Kidney epithelial cell (primary cell): ENCODE measurements at regions not wholly inside any gene's neighbourhood (a gene's known extent, or its start where the extent isn't known, plus 50 kb on each side); places are given as distances from the start of the nearest gene placed in this dataset.

Experiments
- DNase-seq: peaks from one replicate; pipeline ENCODE4 v3.0.0-alpha.2; 2010; ENCODE audit warnings: low read depth
- H3K27me3 ChIP-seq: 2 replicates; pipeline ENCODE4 v1.6.0; 2011; ENCODE audit warnings: low read length; ENCODE audit not compliant: control insufficient read depth, insufficient read depth
- H3K36me3 ChIP-seq: 2 replicates; pipeline ENCODE4 v1.5.1; 2011; ENCODE audit warnings: low read length; ENCODE audit not compliant: control insufficient read depth, insufficient read depth
- H3K4me3 ChIP-seq: 2 replicates; pipeline ENCODE4 v1.5.1; 2011; ENCODE audit warnings: low read depth, mild to moderate bottlenecking, control low read depth, low read length
- CTCF ChIP-seq: IDR thresholded peaks from 2 replicates; pipeline ENCODE4 v1.5.1; 2011; ENCODE audit warnings: mild to moderate bottlenecking, moderate library complexity, low read length, control low read depth, inconsistent platforms; ENCODE audit not compliant: insufficient read depth, poor library complexity, severe bottlenecking

- no peak overlapping the region for H3K4me3 ChIP-seq
- DNase-seq: no peak
- H3K27me3 ChIP-seq: no peaks in the 10 kb centered on the region
- no peaks in the 10 kb centered on the region for H3K36me3 ChIP-seq
- no peak for TF ChIP-seq CTCF
Measured at GRCh38 chr1:14460173-14460572, 138.3 kb upstream of the KAZN start.

DNA sequence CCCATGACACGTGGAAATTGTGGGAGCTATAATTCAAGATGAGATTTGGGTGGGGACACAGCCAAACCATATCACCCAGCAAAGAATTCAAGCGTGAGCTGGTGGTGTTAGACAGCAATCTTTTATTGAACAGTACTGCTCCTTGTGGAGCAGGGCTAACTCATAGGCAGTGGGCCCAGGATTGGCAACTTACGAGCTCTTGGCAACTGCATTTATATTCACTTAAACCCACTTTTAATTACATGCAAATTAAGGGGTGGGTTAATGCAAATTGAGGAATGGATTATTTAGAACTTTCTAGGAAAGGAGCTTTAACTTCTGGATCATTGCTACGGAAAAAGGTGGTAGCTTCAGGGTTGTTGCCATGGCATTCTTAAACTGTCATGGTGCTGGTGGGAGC is 135.6 kb upstream of the KAZN start:
- H3K36me3 ChIP-seq: no peaks in the 10 kb centered on the region
- H3K4me3 ChIP-seq: no peak overlapping the region
- H3K27me3 ChIP-seq: no peaks in the 10 kb centered on the region
- TF ChIP-seq CTCF: no peak
- no peak for DNase-seq

DNA sequence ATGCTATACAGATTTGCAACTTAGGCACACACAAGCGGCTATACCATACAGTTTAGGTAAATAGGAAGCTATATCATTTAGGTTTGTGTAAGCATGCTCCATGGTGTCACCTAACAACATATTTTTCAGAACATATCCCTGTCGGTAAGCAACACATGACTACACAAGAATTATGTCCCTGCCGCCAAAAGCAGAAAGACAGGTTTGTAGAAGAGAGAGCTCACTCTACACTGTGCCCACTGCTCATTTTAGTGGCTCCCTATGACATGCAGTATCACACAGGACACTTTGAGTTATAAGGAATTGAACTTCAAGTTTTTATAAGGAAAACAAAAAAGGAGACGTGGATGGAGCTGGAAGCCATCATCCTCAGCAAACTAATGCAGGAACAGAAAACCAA is 132.5 kb upstream of the KAZN start:
- Histone ChIP-seq H3K27me3 (no peaks in the 10 kb centered on the region), H3K4me3 (no peak overlapping the region)
- no peak for TF ChIP-seq CTCF

DNA sequence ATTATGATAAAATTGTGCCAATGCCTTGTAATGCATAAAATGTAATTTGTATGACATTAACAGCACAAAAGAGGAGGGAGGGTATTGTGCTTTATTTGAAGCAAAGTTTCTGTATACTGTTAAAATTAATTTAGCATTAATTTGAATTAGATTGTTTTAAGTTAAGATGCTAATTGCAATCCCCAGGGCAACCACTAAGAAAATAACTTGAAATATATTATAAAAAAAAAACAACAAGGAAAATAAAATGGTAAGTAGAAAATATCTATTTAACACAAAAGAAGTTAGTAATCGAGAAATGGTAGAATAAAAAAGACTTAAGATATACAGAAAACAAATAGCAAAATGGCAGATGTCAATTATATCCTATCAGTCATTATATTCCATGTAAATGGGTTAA is 131.4 kb upstream of the KAZN start:
- no peak for DNase-seq
- Histone ChIP-seq H3K27me3 (no peaks in the 10 kb centered on the region), H3K36me3 (no peaks in the 10 kb centered on the region), H3K4me3 (no peak overlapping the region)
- TF ChIP-seq CTCF: no peak

More for the DNA sequence above, 132.5 kb upstream of the KAZN start:
- H3K36me3 ChIP-seq: no peaks in the 10 kb centered on the region
- DNase-seq: no peak

- Histone ChIP-seq H3K36me3 (no peaks in the 10 kb centered on the region), H3K4me3 (no peak overlapping the region), H3K27me3 (no peaks in the 10 kb centered on the region)
- DNase-seq: no peak
- no peak for TF ChIP-seq CTCF
Measured at GRCh38 chr1:14468751-14469150, 129.7 kb upstream of the KAZN start.

- DNase-seq: no peak
- TF ChIP-seq CTCF: no peak
- no peaks in the 10 kb centered on the region for H3K27me3 ChIP-seq
- no peak overlapping the region for H3K4me3 ChIP-seq
- H3K36me3 ChIP-seq: no peaks in the 10 kb centered on the region
Measured at GRCh38 chr1:14470802-14471201, 127.7 kb upstream of the KAZN start.
